DOHH2 (cell line): ENCODE measurements at regions not wholly inside any gene's neighbourhood (a gene's known extent, or its start where the extent isn't known, plus 50 kb on each side); places are given as distances from the start of the nearest gene placed in this dataset.

Source experiments
- H3F3A ChIP-seq: fragments of 200-600 bp; sonication (generic), shearing (Covaris generic); 2 replicates; pipeline ENCODE4 v1.6.0; 2016; ENCODE audit warnings: antibody characterized with exemption, mild to moderate bottlenecking; ENCODE audit not compliant: control insufficient read depth, insufficient read depth
- H3K27ac ChIP-seq: fragments of 200-600 bp; sonication (generic); 2 replicates; pipeline ENCODE4 v1.5.1; 2014; ENCODE audit warnings: low read depth, mild to moderate bottlenecking, low read length, moderate library complexity
- H3K27me3 ChIP-seq: fragments of 200-600 bp; sonication (generic); 2 replicates; pipeline ENCODE4 v1.6.1; 2014; ENCODE audit warnings: mild to moderate bottlenecking, low read length, mixed read lengths; ENCODE audit not compliant: control insufficient read depth
- H3K36me3 ChIP-seq: fragments of 200-600 bp; sonication (generic); 2 replicates; pipeline ENCODE4 v1.6.1; 2014; ENCODE audit warnings: mild to moderate bottlenecking, low read length, moderate library complexity, mixed read lengths; ENCODE audit not compliant: control insufficient read depth
- H3K4me1 ChIP-seq: fragments of 200-600 bp; sonication (generic); 2 replicates; pipeline ENCODE4 v1.6.1; 2014; ENCODE audit warnings: mild to moderate bottlenecking, low read length, mixed read lengths; ENCODE audit not compliant: control insufficient read depth
- H3K4me2 ChIP-seq: fragments of 200-600 bp; sonication (generic); 2 replicates; pipeline ENCODE4 v1.6.0; 2014; ENCODE audit warnings: mild to moderate bottlenecking, low read length, moderate library complexity
- H3K4me3 ChIP-seq: fragments of 200-600 bp; sonication (generic); 2 replicates; pipeline ENCODE4 v1.5.1; 2014; ENCODE audit warnings: mild to moderate bottlenecking, low read length, mixed read lengths
- H3K79me2 ChIP-seq: fragments of 200-600 bp; sonication (generic); 2 replicates; pipeline ENCODE4 v1.6.1; 2014; ENCODE audit warnings: mild to moderate bottlenecking, low read length, mixed read lengths; ENCODE audit not compliant: control insufficient read depth
- H3K9me2 ChIP-seq: fragments of 200-600 bp; sonication (generic); replicated peaks from 2 replicates; pipeline ENCODE4 v1.6.1; 2014; ENCODE audit warnings: mild to moderate bottlenecking, low read length, mixed read lengths; ENCODE audit not compliant: control insufficient read depth
- H3K9me3 ChIP-seq: fragments of 200-600 bp; sonication (generic); 2 replicates; pipeline ENCODE4 v1.6.1; 2014; ENCODE audit warnings: antibody characterized with exemption, low read length, mixed read lengths; ENCODE audit not compliant: control insufficient read depth, insufficient read depth
- H4K20me1 ChIP-seq: fragments of 200-600 bp; sonication (generic); 2 replicates; pipeline ENCODE4 v1.6.0; 2014; ENCODE audit warnings: low read depth, mild to moderate bottlenecking, antibody characterized with exemption, low read length, moderate library complexity; ENCODE audit not compliant: control insufficient read depth, insufficient read depth
- EZH2phosphoT487 ChIP-seq: fragments of 200-600 bp; sonication (generic); IDR thresholded peaks from 2 replicates; pipeline ENCODE4 v1.6.1; 2017; ENCODE audit warnings: borderline replicate concordance, mild to moderate bottlenecking, antibody characterized with exemption, low read length, moderate library complexity, mixed read lengths
- TF ChIP-seq, protein P1 (sequence below): fragments of 200-600 bp; sonication (generic); IDR thresholded peaks from one replicate; pipeline ENCODE4 v1.5.1; 2014; ENCODE audit warnings: antibody characterized with exemption, mild to moderate bottlenecking, low read depth, low read length; ENCODE audit not compliant: poor library complexity, severe bottlenecking

DNA sequence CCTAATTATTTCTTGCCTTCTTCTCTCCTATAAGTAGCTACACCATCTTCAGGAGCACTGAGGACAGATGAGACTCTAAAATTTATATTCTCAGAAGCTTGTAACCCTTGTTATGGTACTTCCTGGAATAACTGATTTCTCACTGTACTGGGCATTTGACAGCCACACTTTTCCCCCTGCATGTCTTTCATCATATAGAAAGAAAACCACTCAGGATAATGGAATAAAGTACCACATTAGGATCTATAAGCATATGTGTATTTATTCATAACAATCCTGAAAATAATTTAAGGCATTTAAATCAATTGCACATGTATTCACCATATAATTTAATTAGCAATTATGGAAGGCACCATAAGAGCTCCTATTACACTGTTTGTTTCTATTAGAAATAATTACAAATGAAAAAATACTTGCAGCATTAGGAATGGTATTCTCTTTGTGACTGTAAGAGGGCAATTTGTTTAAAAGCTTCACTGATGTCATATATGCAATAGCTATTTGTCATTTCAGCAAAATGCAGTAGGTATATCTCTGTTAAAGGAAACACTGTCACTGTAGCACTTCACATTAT, 216.9 kb upstream of the FSHR start:
- H3K9me3 ChIP-seq: no peaks in the 10 kb centered on the region
- H3K36me3 ChIP-seq: no peaks in the 10 kb centered on the region
- H4K20me1 ChIP-seq: no peaks in the 10 kb centered on the region
- no peaks in the 10 kb centered on the region for H3K27me3 ChIP-seq
- H3K4me1 ChIP-seq: no peaks in the 10 kb centered on the region
- H3K27ac ChIP-seq: no peak overlapping the region
- TF ChIP-seq, protein P1, sequence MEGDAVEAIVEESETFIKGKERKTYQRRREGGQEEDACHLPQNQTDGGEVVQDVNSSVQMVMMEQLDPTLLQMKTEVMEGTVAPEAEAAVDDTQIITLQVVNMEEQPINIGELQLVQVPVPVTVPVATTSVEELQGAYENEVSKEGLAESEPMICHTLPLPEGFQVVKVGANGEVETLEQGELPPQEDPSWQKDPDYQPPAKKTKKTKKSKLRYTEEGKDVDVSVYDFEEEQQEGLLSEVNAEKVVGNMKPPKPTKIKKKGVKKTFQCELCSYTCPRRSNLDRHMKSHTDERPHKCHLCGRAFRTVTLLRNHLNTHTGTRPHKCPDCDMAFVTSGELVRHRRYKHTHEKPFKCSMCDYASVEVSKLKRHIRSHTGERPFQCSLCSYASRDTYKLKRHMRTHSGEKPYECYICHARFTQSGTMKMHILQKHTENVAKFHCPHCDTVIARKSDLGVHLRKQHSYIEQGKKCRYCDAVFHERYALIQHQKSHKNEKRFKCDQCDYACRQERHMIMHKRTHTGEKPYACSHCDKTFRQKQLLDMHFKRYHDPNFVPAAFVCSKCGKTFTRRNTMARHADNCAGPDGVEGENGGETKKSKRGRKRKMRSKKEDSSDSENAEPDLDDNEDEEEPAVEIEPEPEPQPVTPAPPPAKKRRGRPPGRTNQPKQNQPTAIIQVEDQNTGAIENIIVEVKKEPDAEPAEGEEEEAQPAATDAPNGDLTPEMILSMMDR: no peak
- TF ChIP-seq EZH2phosphoT487: no peak
- H3F3A ChIP-seq: no peaks in the 10 kb centered on the region
- H3K79me2 ChIP-seq: no peaks in the 10 kb centered on the region
- no peak overlapping the region for H3K4me2 ChIP-seq
- H3K4me3 ChIP-seq: no peak overlapping the region
- no peaks in the 10 kb centered on the region for H3K9me2 ChIP-seq

DNA sequence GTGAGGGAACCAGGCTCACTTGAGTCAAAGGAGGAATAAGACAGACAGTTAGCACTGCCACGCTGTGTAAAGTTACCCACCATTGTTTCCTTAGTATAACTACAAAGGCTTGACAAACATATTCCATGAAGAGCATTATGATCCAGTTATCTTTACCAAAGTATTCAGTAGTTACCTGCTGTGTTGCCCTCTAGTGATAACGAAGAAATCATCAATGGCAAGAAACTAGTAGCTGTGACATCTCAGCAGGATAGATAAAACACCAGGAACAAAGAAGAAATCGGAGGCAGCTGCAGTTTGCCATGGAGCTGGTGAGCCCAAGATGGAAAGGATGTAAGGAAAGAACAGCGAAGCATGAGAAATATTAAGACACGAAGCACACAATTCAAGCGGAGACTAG, 215.3 kb upstream of the FSHR start:
- Histone ChIP-seq H3F3A (no peaks in the 10 kb centered on the region), H3K9me2 (no peaks in the 10 kb centered on the region), H3K4me3 (no peak overlapping the region), H3K36me3 (no peaks in the 10 kb centered on the region), H4K20me1 (no peaks in the 10 kb centered on the region), H3K9me3 (no peaks in the 10 kb centered on the region), H3K27me3 (no peaks in the 10 kb centered on the region), H3K79me2 (no peaks in the 10 kb centered on the region), H3K4me1 (no peaks in the 10 kb centered on the region), H3K27ac (no peak overlapping the region), H3K4me2 (no peak overlapping the region)
- no peak for TF ChIP-seq EZH2phosphoT487
- TF ChIP-seq, protein P1: no peak

DNA sequence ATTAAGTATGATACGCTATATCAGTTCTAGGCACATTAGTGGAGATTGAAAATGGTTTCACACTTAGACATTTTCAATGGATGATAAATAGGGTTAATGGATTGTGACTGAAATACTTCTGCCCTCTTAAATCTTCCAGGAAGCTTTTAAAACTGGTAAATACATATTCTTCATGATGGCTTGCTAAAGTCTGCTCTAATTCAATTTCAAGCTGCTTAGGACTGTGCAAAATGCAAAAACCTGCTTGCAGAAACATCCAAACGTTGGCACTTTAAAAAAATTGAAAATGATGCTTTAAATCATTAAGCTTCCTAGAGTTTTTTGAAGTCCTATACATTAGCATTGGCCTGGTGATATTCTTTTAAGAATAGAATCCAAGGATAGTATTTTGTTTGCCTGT, 214.8 kb upstream of the FSHR start:
- no peak for TF ChIP-seq EZH2phosphoT487
- TF ChIP-seq, protein P1: no peak
- Histone ChIP-seq H3K27ac (no peak overlapping the region), H3K4me2 (no peak overlapping the region), H3F3A (no peaks in the 10 kb centered on the region), H3K9me3 (no peaks in the 10 kb centered on the region), H3K27me3 (no peaks in the 10 kb centered on the region), H3K9me2 (no peaks in the 10 kb centered on the region), H3K4me3 (no peak overlapping the region), H3K4me1 (no peaks in the 10 kb centered on the region), H3K79me2 (no peaks in the 10 kb centered on the region), H3K36me3 (no peaks in the 10 kb centered on the region), H4K20me1 (no peaks in the 10 kb centered on the region)

DNA sequence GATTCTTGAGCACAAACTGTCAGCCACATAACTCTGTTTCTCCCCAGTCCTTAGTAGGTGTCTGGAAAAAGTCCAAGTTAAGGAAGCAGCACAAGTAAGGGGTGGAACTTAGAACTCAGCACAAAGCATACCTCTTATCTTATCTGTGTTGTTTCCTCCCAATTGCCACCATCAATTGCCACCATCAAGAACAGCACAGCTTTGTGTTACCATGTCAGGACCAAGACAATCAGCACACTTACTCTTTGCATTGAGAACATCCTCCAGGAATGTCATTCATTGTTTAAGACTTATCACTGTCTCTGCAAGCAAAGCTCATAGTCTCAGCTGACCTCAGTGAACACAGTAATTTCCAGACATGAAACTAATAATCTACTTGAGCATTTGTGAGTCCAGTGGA, 212.7 kb upstream of the FSHR start:
- Histone ChIP-seq H3K79me2 (no peaks in the 10 kb centered on the region), H4K20me1 (no peaks in the 10 kb centered on the region), H3F3A (no peaks in the 10 kb centered on the region), H3K4me2 (no peak overlapping the region), H3K27ac (no peak overlapping the region), H3K27me3 (no peaks in the 10 kb centered on the region), H3K9me2 (no peaks in the 10 kb centered on the region), H3K4me3 (no peak overlapping the region), H3K36me3 (no peaks in the 10 kb centered on the region), H3K4me1 (no peaks in the 10 kb centered on the region), H3K9me3 (no peaks in the 10 kb centered on the region)
- TF ChIP-seq, protein P1: no peak
- TF ChIP-seq EZH2phosphoT487: no peak
